Calu3 (cell line): ENCODE measurements at regions not wholly inside any gene's neighbourhood (a gene's known extent, or its start where the extent isn't known, plus 50 kb on each side); places are given as distances from the start of the nearest gene placed in this dataset.
"Not testable (repeated sequence)": the region's sequence is repeated elsewhere in the genome, so short reads cannot be mapped to it uniquely, and the experiment has no call there.

Experiments used
- BruUV-seq: library from RNA; stranded (reverse); fragments of 400-500 nt; replicated peaks from 2 replicates; lab custom pipeline; 2021; lab: Mats Ljungman, UMichigan
- CTCF ChIA-PET: fragments of 300-600 bp; sonication (Branson Sonifier 250); formaldehyde crosslinking; loops from one replicate; lab custom pipeline; 2022; ENCODE audit warnings: antibody characterized with exemption; lab: Charles Lee
- DNase-seq: peaks from one replicate; pipeline ENCODE4 v3.0.0; 2022
- H3K27ac Mint-ChIP-seq: one replicate; pipeline ENCODE4 v1.8.0; 2022; ENCODE audit warnings: mixed read lengths; ENCODE audit not compliant: unreplicated experiment
- H3K27me3 Mint-ChIP-seq: one replicate; pipeline ENCODE4 v1.8.0; 2022; ENCODE audit warnings: mixed read lengths; ENCODE audit not compliant: unreplicated experiment
- H3K36me3 Mint-ChIP-seq: one replicate; pipeline ENCODE4 v1.8.0; 2022; ENCODE audit warnings: mild to moderate bottlenecking, moderate library complexity, mixed read lengths; ENCODE audit not compliant: insufficient read depth, unreplicated experiment
- H3K4me1 Mint-ChIP-seq: one replicate; pipeline ENCODE4 v1.8.0; 2022; ENCODE audit warnings: mild to moderate bottlenecking, low read depth, mixed read lengths; ENCODE audit not compliant: unreplicated experiment
- H3K4me3 Mint-ChIP-seq: one replicate; pipeline ENCODE4 v1.8.0; 2022; ENCODE audit warnings: mild to moderate bottlenecking, low read depth, moderate library complexity, mixed read lengths; ENCODE audit not compliant: unreplicated experiment
- H3K9me3 Mint-ChIP-seq: one replicate; pipeline ENCODE4 v1.8.0; 2022; ENCODE audit warnings: low read depth, mixed read lengths; ENCODE audit not compliant: unreplicated experiment
- intact Hi-C: fragments of 100-400 bp; cut with micrococcal nuclease; formaldehyde crosslinking; loops from one replicate; pipeline ENCODE4 v1.10.0; 2022; ENCODE audit not compliant: unreplicated experiment
- TF ChIP-seq, protein P1 (sequence below): fragments of 200-600 bp; IDR thresholded peaks from one replicate; pipeline ENCODE4 v1.8.0; 2022; ENCODE audit warnings: antibody characterized with exemption; ENCODE audit not compliant: unreplicated experiment

DNA sequence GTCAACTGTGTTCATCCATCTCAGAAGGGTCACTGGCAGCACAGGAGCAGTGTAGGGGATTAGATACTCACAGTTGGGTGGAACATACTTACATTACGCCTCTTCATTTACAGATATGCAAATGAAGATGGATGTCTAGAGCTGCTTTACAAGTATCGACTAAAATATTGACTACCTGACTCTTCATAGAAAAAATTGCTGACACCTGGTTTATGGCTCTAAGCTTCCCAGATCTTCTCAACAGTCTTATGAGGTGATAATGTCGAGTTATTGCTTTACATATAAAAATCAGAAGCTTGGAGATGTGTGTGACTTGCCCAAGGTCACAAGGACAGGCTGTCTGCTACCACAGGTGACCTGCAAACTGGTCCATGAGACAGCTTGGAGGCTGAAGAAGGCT, 677.2 kb downstream of the TYW1 start:
- CTCF ChIA-PET: no interaction called here

GRCh38 chr7:67674862-67675261, 678.2 kb downstream of the TYW1 start:
- H3K27ac Mint-ChIP-seq, DNase-seq, BruUV-seq, CTCF ChIA-PET, H3K4me1 Mint-ChIP-seq, intact Hi-C loops, H3K4me3 Mint-ChIP-seq, H3K27me3 Mint-ChIP-seq, H3K36me3 Mint-ChIP-seq, H3K9me3 Mint-ChIP-seq: not testable (repeated sequence)

More for the DNA sequence above, 677.2 kb downstream of the TYW1 start:
- no peak overlapping the region for H3K27ac Mint-ChIP-seq
- DNase-seq: no peak
- H3K27me3 Mint-ChIP-seq: no peaks in the 10 kb centered on the region
- TF ChIP-seq, protein P1, sequence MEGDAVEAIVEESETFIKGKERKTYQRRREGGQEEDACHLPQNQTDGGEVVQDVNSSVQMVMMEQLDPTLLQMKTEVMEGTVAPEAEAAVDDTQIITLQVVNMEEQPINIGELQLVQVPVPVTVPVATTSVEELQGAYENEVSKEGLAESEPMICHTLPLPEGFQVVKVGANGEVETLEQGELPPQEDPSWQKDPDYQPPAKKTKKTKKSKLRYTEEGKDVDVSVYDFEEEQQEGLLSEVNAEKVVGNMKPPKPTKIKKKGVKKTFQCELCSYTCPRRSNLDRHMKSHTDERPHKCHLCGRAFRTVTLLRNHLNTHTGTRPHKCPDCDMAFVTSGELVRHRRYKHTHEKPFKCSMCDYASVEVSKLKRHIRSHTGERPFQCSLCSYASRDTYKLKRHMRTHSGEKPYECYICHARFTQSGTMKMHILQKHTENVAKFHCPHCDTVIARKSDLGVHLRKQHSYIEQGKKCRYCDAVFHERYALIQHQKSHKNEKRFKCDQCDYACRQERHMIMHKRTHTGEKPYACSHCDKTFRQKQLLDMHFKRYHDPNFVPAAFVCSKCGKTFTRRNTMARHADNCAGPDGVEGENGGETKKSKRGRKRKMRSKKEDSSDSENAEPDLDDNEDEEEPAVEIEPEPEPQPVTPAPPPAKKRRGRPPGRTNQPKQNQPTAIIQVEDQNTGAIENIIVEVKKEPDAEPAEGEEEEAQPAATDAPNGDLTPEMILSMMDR: no peak
- no peaks in the 10 kb centered on the region for H3K36me3 Mint-ChIP-seq
- intact Hi-C loops: no loop called here
- no TSS peak for BruUV-seq
- H3K4me1 Mint-ChIP-seq: no peaks in the 10 kb centered on the region
- no peak overlapping the region for H3K4me3 Mint-ChIP-seq
- H3K9me3 Mint-ChIP-seq: peaks cover 3% of the 10 kb centered on the region

GRCh38 chr7:67675971-67676370, 679.3 kb downstream of the TYW1 start:
- TF ChIP-seq, protein P1: no peak
- intact Hi-C loops: no loop called here
- no peak for DNase-seq
- Mint-ChIP-seq H3K36me3 (no peaks in the 10 kb centered on the region), H3K4me1 (no peaks in the 10 kb centered on the region), H3K4me3 (no peak overlapping the region), H3K27me3 (no peaks in the 10 kb centered on the region), H3K9me3 (peaks cover 6% of the 10 kb centered on the region), H3K27ac (no peak overlapping the region)
- no TSS peak for BruUV-seq
- CTCF ChIA-PET: no interaction called here

GRCh38 chr7:67678419-67678818, 681.8 kb downstream of the TYW1 start:
- peaks cover 8% of the 10 kb centered on the region for H3K9me3 Mint-ChIP-seq
- TF ChIP-seq, protein P1: no peak
- DNase-seq: no peak
- H3K4me3 Mint-ChIP-seq: no peak overlapping the region
- no peak overlapping the region for H3K27ac Mint-ChIP-seq
- H3K4me1 Mint-ChIP-seq: no peaks in the 10 kb centered on the region
- intact Hi-C loops: no loop called here
- CTCF ChIA-PET: no interaction called here
- no peaks in the 10 kb centered on the region for H3K36me3 Mint-ChIP-seq
- no TSS peak for BruUV-seq
- no peaks in the 10 kb centered on the region for H3K27me3 Mint-ChIP-seq

DNA sequence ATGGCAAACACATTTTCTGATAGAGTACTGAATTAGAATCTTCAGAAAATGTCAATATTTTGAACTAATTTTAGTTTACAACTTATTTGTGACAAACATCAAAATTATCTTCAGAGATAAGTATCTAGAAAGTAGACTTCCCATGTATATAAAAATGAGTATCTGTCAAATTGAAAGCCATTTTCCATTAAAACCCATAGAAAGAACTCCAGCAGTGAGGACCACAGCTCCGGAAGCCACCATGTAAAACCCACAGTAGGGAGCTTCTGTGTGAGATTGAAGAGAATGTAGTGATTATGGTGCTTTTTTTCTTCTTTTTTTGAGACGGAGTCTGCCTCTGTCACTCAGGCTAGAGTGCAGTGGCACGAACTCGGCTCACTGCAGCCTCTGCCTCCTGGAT, 687.0 kb downstream of the TYW1 start:
- CTCF ChIA-PET: no interaction called here
- H3K4me3 Mint-ChIP-seq: no peak overlapping the region
- no peak overlapping the region for H3K27ac Mint-ChIP-seq
- TF ChIP-seq, protein P1: no peak
- DNase-seq: no peak
- intact Hi-C loops: no loop called here
- H3K4me1 Mint-ChIP-seq: no peaks in the 10 kb centered on the region
- no peaks in the 10 kb centered on the region for H3K27me3 Mint-ChIP-seq
- peaks cover 11% of the 10 kb centered on the region for H3K9me3 Mint-ChIP-seq
- no TSS peak for BruUV-seq
- H3K36me3 Mint-ChIP-seq: no peaks in the 10 kb centered on the region
